Transverse colon (tissue), 4 donors: ENCODE measurements at regions not wholly inside any gene's neighbourhood (a gene's known extent, or its start where the extent isn't known, plus 50 kb on each side); places are given as distances from the start of the nearest gene placed in this dataset.

Source experiments
- DNase-seq: peaks from one replicate; pipeline ENCODE4 v3.0.0-alpha.2; 2019
- H3K27ac ChIP-seq, 4 donors: fragments of 200-600 bp; sonication (generic); 2 replicates each; pipeline ENCODE4 v1.5.1; 2016 to 2018; ENCODE audit warnings: inconsistent platforms in 4 of 4
- H3K27me3 ChIP-seq: fragments of 200-600 bp; sonication (generic); 2 replicates; pipeline ENCODE4 v1.5.1; 2017; ENCODE audit warnings: inconsistent platforms
- H3K36me3 ChIP-seq, 4 donors: fragments of 200-600 bp; sonication (generic); 2 replicates each; pipeline ENCODE4 v1.5.1; 2017 to 2019; ENCODE audit warnings: inconsistent platforms in 4 of 4
- H3K4me1 ChIP-seq, 4 donors: fragments of 200-600 bp; sonication (generic); 2 replicates each; pipeline ENCODE4 v1.5.1; 2017 to 2020; ENCODE audit warnings: inconsistent platforms in 4 of 4
- H3K4me3 ChIP-seq, 4 donors: fragments of 200-600 bp; sonication (generic); 1 replicate in 1 of 4; 2 replicates in 3 of 4; pipeline versions ENCODE4 v1.5.1 to v1.6.1; 2017 to 2019; ENCODE audit warnings: inconsistent platforms in 4 of 4
- H3K9me3 ChIP-seq, 2 donors: fragments of 200-600 bp; sonication (generic); 2 replicates each; pipeline ENCODE4 v1.5.1; 2017 to 2019; ENCODE audit warnings: inconsistent platforms in 2 of 2
- EP300 ChIP-seq: sonication (generic); formaldehyde crosslinking; IDR thresholded peaks from one replicate; pipeline ENCODE4 v1.6.1; 2017; ENCODE audit warnings: antibody characterized with exemption, low read depth
- POLR2A ChIP-seq: fragments of 450-650 bp; IDR thresholded peaks from one replicate; pipeline ENCODE4 v1.6.1; 2016; ENCODE audit warnings: antibody characterized with exemption, mild to moderate bottlenecking, moderate library complexity
- POLR2AphosphoS5 ChIP-seq, 3 donors: sonication (generic); formaldehyde crosslinking; IDR thresholded peaks; one replicate each; pipeline ENCODE4 v1.6.1; 2016; ENCODE audit warnings: antibody characterized with exemption in 3 of 3
- WGBS, 2 donors: methylation state at CpG; one replicate each; pipeline ENCODE4 v1.1.5; 2018; ENCODE audit warnings: low coverage in 1 of 2; 5-methylcytosine and 5-hydroxymethylcytosine counted together
- in situ Hi-C, 4 donors: fragments of 200-750 bp; cut with MboI; loops; one replicate each; pipeline versions ENCODE4 v1.15.0 to v1.15.1; 2017; ENCODE audit warnings: low sequenced_read_pairs in 3 of 4, low pct_ligation_motif_present in 1 of 4, low pct_unique_long_range_greater_than_20kb in 1 of 4
- intact Hi-C: fragments of 100-400 bp; cut with DNase I; formaldehyde crosslinking; loops from one replicate; pipeline ENCODE4 v1.15.1; 2023; ENCODE audit warnings: low total_unique reads
- TF ChIP-seq, protein P1 (sequence below), 5 experiments: fragments of 200-600 bp in 3 of 5; fragments of 450-650 bp in 2 of 5; sonication (generic) in 3 of 5; IDR thresholded peaks; 1 replicate in 2 of 5; 2 replicates in 3 of 5; pipeline ENCODE4 v1.5.1; 2016 to 2017; ENCODE audit warnings: antibody characterized with exemption in 5 of 5, inconsistent platforms in 3 of 5, mild to moderate bottlenecking in 2 of 5, moderate library complexity in 1 of 5

DNA sequence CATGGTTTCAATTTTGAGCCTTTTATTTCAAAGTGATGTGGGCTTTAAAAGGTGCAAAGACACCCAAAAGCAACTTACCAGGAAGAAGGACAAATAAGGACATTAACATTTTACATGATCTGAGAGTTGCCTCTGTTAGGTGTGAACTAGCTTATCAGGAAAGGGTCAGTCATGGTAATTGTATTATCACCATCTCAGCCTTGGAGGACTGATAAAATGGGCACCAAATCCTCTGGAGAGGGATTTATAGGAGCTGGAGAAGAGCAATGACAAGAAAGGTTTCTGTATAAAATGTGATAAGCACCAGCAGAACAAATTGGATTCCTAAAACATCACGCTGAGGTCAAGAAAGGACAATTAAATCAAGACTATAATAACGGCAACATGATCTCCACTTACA is 217.7 kb upstream of the PRICKLE1 start:
- DNase-seq: no peak
- Histone ChIP-seq H3K4me1 (no peaks in the 10 kb centered on the region), H3K9me3 (no peaks in the 10 kb centered on the region), H3K36me3 (no peaks in the 10 kb centered on the region), H3K27ac (no peak overlapping the region), H3K27me3 (no peaks in the 10 kb centered on the region), H3K4me3 (no peak overlapping the region)
- intact Hi-C loops: no loop called here
- WGBS, 2 donors: 84 to 88% methylated on average over 2 of the region's 2 CpGs
- TF ChIP-seq POLR2AphosphoS5 (IDR thresholded peaks at IDR 0.05) (no peak), EP300 (no peak), POLR2A (no peak)
- TF ChIP-seq, protein P1, sequence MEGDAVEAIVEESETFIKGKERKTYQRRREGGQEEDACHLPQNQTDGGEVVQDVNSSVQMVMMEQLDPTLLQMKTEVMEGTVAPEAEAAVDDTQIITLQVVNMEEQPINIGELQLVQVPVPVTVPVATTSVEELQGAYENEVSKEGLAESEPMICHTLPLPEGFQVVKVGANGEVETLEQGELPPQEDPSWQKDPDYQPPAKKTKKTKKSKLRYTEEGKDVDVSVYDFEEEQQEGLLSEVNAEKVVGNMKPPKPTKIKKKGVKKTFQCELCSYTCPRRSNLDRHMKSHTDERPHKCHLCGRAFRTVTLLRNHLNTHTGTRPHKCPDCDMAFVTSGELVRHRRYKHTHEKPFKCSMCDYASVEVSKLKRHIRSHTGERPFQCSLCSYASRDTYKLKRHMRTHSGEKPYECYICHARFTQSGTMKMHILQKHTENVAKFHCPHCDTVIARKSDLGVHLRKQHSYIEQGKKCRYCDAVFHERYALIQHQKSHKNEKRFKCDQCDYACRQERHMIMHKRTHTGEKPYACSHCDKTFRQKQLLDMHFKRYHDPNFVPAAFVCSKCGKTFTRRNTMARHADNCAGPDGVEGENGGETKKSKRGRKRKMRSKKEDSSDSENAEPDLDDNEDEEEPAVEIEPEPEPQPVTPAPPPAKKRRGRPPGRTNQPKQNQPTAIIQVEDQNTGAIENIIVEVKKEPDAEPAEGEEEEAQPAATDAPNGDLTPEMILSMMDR (IDR thresholded peaks at IDR 0.05): no peak
- in situ Hi-C loops: no loop called here

DNA sequence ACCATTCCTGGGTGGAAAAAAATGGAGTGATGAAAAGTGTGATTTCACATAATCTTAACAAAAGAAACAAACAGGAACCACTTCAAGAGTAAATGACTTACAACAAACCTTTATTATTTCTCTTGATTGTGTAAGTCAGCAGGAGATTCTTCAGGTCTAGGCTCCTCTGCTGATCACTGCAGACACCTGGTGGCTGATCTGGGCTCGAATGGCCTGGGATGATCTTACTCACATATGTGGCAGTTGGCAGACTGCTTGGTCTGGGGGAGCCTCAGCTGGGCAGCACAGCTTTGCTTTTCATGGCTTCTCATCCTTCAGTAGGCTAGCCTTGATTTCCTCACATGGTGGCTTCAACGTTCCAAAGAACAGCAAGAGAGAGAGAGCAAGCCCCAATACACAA is 215.4 kb upstream of the PRICKLE1 start:
- WGBS, 2 donors: 69% methylated on average over 2 of the region's 2 CpGs; no CpG with 5 or more reads in 1 of the 2 donors
- DNase-seq: no peak
- no peak overlapping the region for H3K27ac ChIP-seq

DNA sequence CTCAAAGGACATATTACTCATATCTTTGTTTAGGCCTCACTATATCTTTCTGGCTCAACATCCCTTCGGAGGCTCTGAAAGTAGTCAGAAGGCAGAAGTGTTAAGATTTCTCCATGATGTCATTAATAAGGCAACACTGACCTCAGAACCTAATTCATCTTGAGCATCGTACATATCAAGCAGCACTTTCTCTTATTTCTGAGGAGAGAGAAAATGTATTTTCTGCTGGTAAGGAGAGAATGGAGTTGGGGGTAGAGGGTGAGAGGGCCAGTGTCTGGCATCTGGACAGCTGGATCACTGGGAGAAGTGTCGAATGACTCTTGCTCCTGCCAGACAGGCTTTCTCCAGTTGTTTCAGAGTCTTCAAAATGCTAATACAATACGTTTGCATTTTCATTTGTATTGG is 213.2 kb upstream of the PRICKLE1 start:
- no peak for DNase-seq
- Histone ChIP-seq H3K27ac (no peak overlapping the region), H3K4me1 (no peaks in the 10 kb centered on the region), H3K4me3 (no peak overlapping the region), H3K36me3 (no peaks in the 10 kb centered on the region), H3K9me3 (no peaks in the 10 kb centered on the region), H3K27me3 (no peaks in the 10 kb centered on the region)
- in situ Hi-C loops (no loop called here), intact Hi-C loops (no loop called here)
- TF ChIP-seq POLR2A: no peak
- TF ChIP-seq EP300: no peak
- TF ChIP-seq, protein P1 (IDR thresholded peaks at IDR 0.05): no peak
- no peak for TF ChIP-seq POLR2AphosphoS5 (IDR thresholded peaks at IDR 0.05)
- 73 to 77% methylated on average over 3 to 4 of the region's 4 CpGs for WGBS, 2 donors

More for the DNA sequence above, 215.4 kb upstream of the PRICKLE1 start:
- no peaks in the 10 kb centered on the region for H3K27me3 ChIP-seq
- in situ Hi-C loops: no loop called here
- no peaks in the 10 kb centered on the region for H3K9me3 ChIP-seq
- intact Hi-C loops: no loop called here
- TF ChIP-seq POLR2A (no peak), POLR2AphosphoS5 (IDR thresholded peaks at IDR 0.05) (no peak), EP300 (no peak)
- TF ChIP-seq, protein P1 (IDR thresholded peaks at IDR 0.05): no peak
- H3K36me3 ChIP-seq: no peaks in the 10 kb centered on the region
- H3K4me3 ChIP-seq: no peak overlapping the region
- H3K4me1 ChIP-seq: no peaks in the 10 kb centered on the region

DNA sequence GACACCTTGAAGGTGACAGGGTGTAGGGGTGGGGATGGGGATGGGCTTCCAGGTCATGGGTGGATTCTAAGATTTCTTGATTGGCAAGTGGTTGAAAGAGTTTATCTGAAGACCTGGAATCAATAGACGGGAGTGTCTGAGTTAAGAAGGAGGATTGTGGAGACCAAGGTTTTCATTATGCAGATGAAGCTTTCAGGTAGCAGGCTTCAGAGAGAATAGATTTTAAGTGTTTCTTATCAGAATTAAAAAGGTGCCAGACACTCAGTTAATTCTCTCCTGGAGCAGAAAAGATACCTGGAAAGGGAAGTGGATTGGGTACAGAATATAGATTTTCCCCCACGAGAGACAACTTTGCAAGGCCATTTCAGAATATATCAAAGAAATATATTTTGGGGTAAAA is 211.7 kb upstream of the PRICKLE1 start:
- DNase-seq: no peak
- no peaks in the 10 kb centered on the region for H3K36me3 ChIP-seq
- H3K27me3 ChIP-seq: no peaks in the 10 kb centered on the region
- H3K9me3 ChIP-seq: no peaks in the 10 kb centered on the region
- in situ Hi-C loops (no loop called here), intact Hi-C loops (no loop called here)
- H3K27ac ChIP-seq: no peak overlapping the region
- H3K4me1 ChIP-seq: no peaks in the 10 kb centered on the region
- no peak overlapping the region for H3K4me3 ChIP-seq
- TF ChIP-seq EP300 (no peak), POLR2A (no peak), POLR2AphosphoS5 (IDR thresholded peaks at IDR 0.05) (no peak)
- TF ChIP-seq, protein P1 (IDR thresholded peaks at IDR 0.05): no peak
- WGBS, 2 donors: 62 to 71% methylated on average over 2 of the region's 2 CpGs
